ENCODE measurements at regions not wholly inside any gene's neighbourhood (a gene's known extent, or its start where the extent isn't known, plus 50 kb on each side); places are given as distances from the start of the nearest gene placed in this dataset.

GRCh38 chrX:137858106-137858505, 292.2 kb downstream of the ZIC3 start:
- Histone ChIP-seq H3K27ac (ENCODE audit: extremely low read depth, low read depth, low read length) (no peak overlapping the region), H3K4me1 (ENCODE audit: control insufficient read depth, insufficient read depth, low read length) (no peaks in the 10 kb centered on the region), H3K4me3 (ENCODE audit: low read depth, low read length) (no peak overlapping the region), H3K9me3 (ENCODE audit: control insufficient read depth, insufficient read depth, low read depth, low read length) (no peaks in the 10 kb centered on the region), H3K36me3 (ENCODE audit: control insufficient read depth in 2 of 2, insufficient read depth in 1 of 2, low read length in 2 of 2) (no peaks in the 10 kb centered on the region)
- CTCF ChIA-PET = interaction anchor here (0.6 kb wide), 1 partner anchor 343 kb away, joined by 3 read pairs; no protein-coding TSS in a partner anchor
- POLR2A ChIA-PET = no interaction called here
- TF ChIP-seq GLI4 (tag by site-specific recombination; IDR thresholded peaks at IDR 0.05) (no peak), ZBTB17 (tag by site-specific recombination; IDR thresholded peaks at IDR 0.05) (no peak), ZNF211 (tag by site-specific recombination; IDR thresholded peaks at IDR 0.05; ENCODE audit: low read depth) (no peak), ZNF488 (tag by site-specific recombination; IDR thresholded peaks at IDR 0.05) (no peak), ZNF133 (tag by site-specific recombination; IDR thresholded peaks at IDR 0.05) (no peak), GFI1B (tag by site-specific recombination; IDR thresholded peaks at IDR 0.05) (no peak), ZNF837 (tag by site-specific recombination; IDR thresholded peaks at IDR 0.05) (no peak), GLIS2 (tag by site-specific recombination; IDR thresholded peaks at IDR 0.05) (no peak), ZBTB44 (tag by site-specific recombination; IDR thresholded peaks at IDR 0.05) (no peak), ZNF48 (tag by site-specific recombination; IDR thresholded peaks at IDR 0.05) (no peak), ZNF610 (tag by site-specific recombination; IDR thresholded peaks at IDR 0.05; ENCODE audit: borderline replicate concordance) (no peak), IKZF3 (tag by site-specific recombination; IDR thresholded peaks at IDR 0.05) (no peak), ZNF701 (tag by site-specific recombination; IDR thresholded peaks at IDR 0.05) (no peak)

- Histone ChIP-seq H3K36me3 (ENCODE audit: control insufficient read depth in 2 of 2, insufficient read depth in 1 of 2, low read length in 2 of 2) (no peaks in the 10 kb centered on the region), H3K9me3 (ENCODE audit: control insufficient read depth, insufficient read depth, low read depth, low read length) (no peaks in the 10 kb centered on the region; the same call in 1 of the 2 replicates), H3K27ac (ENCODE audit: extremely low read depth, low read depth, low read length) (no peak overlapping the region), H3K4me3 (ENCODE audit: low read depth, low read length) (no peak overlapping the region), H3K4me1 (ENCODE audit: control insufficient read depth, insufficient read depth, low read length) (no peaks in the 10 kb centered on the region)
- ChIA-PET POLR2A (no interaction called here), CTCF (interaction anchor here (0.8 kb wide), 1 partner anchor 9 kb away, joined by 3 read pairs; no protein-coding TSS in a partner anchor)
- TF ChIP-seq ZNF335 (tag by site-specific recombination; conservative IDR thresholded peaks at IDR 0.05) (no peak), ZNF560 (tag by site-specific recombination; IDR thresholded peaks at IDR 0.05; ENCODE audit: borderline replicate concordance) (no peak), ZNF596 (tag by site-specific recombination; IDR thresholded peaks at IDR 0.05) (no peak), OVOL3 (tag by site-specific recombination; IDR thresholded peaks at IDR 0.05) (no peak), ZNF394 (tag by site-specific recombination; IDR thresholded peaks at IDR 0.05; ENCODE audit: borderline replicate concordance) (no peak), ZNF670 (tag by site-specific recombination; IDR thresholded peaks at IDR 0.05; ENCODE audit: low read depth) (no peak), ZNF704 (tag by site-specific recombination; IDR thresholded peaks at IDR 0.05) (no peak)
- TF ChIP-seq, protein P1, sequence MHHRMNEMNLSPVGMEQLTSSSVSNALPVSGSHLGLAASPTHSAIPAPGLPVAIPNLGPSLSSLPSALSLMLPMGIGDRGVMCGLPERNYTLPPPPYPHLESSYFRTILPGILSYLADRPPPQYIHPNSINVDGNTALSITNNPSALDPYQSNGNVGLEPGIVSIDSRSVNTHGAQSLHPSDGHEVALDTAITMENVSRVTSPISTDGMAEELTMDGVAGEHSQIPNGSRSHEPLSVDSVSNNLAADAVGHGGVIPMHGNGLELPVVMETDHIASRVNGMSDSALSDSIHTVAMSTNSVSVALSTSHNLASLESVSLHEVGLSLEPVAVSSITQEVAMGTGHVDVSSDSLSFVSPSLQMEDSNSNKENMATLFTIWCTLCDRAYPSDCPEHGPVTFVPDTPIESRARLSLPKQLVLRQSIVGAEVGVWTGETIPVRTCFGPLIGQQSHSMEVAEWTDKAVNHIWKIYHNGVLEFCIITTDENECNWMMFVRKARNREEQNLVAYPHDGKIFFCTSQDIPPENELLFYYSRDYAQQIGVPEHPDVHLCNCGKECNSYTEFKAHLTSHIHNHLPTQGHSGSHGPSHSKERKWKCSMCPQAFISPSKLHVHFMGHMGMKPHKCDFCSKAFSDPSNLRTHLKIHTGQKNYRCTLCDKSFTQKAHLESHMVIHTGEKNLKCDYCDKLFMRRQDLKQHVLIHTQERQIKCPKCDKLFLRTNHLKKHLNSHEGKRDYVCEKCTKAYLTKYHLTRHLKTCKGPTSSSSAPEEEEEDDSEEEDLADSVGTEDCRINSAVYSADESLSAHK (tag by site-specific recombination; IDR thresholded peaks at IDR 0.05) = no peak
Measured at GRCh38 chrX:137878401-137878800, 312.5 kb downstream of the ZIC3 start.
